Esophagus squamous epithelium (tissue), 5 donors: ENCODE measurements at regions not wholly inside any gene's neighbourhood (a gene's known extent, or its start where the extent isn't known, plus 50 kb on each side); places are given as distances from the start of the nearest gene placed in this dataset.

ENCODE experiments used
- DNase-seq: peaks from one replicate; lab custom pipeline; 2025; lab: John Stamatoyannopoulos, UW
- H3K27ac ChIP-seq, 4 donors: fragments of 200-600 bp; sonication (generic); one replicate each; pipeline ENCODE4 v1.5.1; 2016 to 2019; ENCODE audit warnings: mild to moderate bottlenecking in 1 of 4
- H3K27me3 ChIP-seq, 4 donors: fragments of 200-600 bp; sonication (generic); 1 replicate in 3 of 4; 2 replicates in 1 of 4; pipeline versions ENCODE4 v1.5.1 to v1.6.0; 2017 to 2021; ENCODE audit warnings: antibody characterized with exemption in 1 of 4
- H3K36me3 ChIP-seq, 3 donors: fragments of 200-600 bp; sonication (generic); one replicate each; pipeline ENCODE4 v1.5.1; 2016 to 2019
- H3K4me1 ChIP-seq, 3 donors: fragments of 200-600 bp; sonication (generic); one replicate each; pipeline ENCODE4 v1.5.1; 2017 to 2019
- H3K4me3 ChIP-seq, 4 donors: fragments of 200-600 bp; sonication (generic); 1 replicate in 3 of 4; 2 replicates in 1 of 4; pipeline ENCODE4 v1.5.1; 2016 to 2019; ENCODE audit warnings: mild to moderate bottlenecking in 2 of 4, moderate library complexity in 1 of 4
- H3K9me3 ChIP-seq, 3 donors: fragments of 200-600 bp; sonication (generic); one replicate each; pipeline ENCODE4 v1.5.1; 2016 to 2019
- CTCF ChIP-seq, 6 experiments: fragments of 450-650 bp in 4 of 6; fragments of 200-600 bp in 2 of 6; sonication (generic) in 2 of 6; IDR thresholded peaks; one replicate each; pipeline ENCODE4 v1.5.1; 2016 to 2019; ENCODE audit warnings: antibody characterized with exemption in 6 of 6, mild to moderate bottlenecking in 4 of 6, moderate library complexity in 4 of 6
- POLR2A ChIP-seq, 4 donors: fragments of 450-650 bp; IDR thresholded peaks; one replicate each; pipeline ENCODE4 v1.6.1; 2017; ENCODE audit warnings: antibody characterized with exemption in 4 of 4, mild to moderate bottlenecking in 4 of 4, moderate library complexity in 3 of 4
- WGBS, 2 donors: methylation state at CpG; one replicate each; pipeline ENCODE4 v1.1.5; 2018; 5-methylcytosine and 5-hydroxymethylcytosine counted together
- intact Hi-C: fragments of 100-400 bp; cut with DNase I; formaldehyde crosslinking; loops from one replicate; pipeline ENCODE4 v1.15.0; 2022
- donor health status: DM: yes; HTN: yes; CAD: no.

- Histone ChIP-seq H3K27me3 (no peaks in the 10 kb centered on the region), H3K4me3 (no peak overlapping the region), H3K27ac (no peak overlapping the region), H3K36me3 (no peaks in the 10 kb centered on the region), H3K4me1 (no peaks in the 10 kb centered on the region), H3K9me3 (peaks cover 0 to 3% (median 0%) of the 10 kb centered on the region in 3 donors)
- no peak for DNase-seq
- intact Hi-C loops = no loop called here
- TF ChIP-seq CTCF (IDR thresholded peaks at IDR 0.05) (no peak), POLR2A (IDR thresholded peaks at IDR 0.05) (no peak)
- WGBS, 2 donors = 72% methylated on average over 4 of the region's 4 CpGs
Measured at GRCh38 chr1:191261111-191261510, 783.4 kb upstream of the BRINP3 start.

GRCh38 chr1:191279266-191279800, 801.7 kb upstream of the BRINP3 start:
- Histone ChIP-seq H3K27me3 (no peaks in the 10 kb centered on the region), H3K36me3 (no peaks in the 10 kb centered on the region), H3K4me3 (no peak overlapping the region), H3K27ac (no peak overlapping the region), H3K4me1 (no peaks in the 10 kb centered on the region), H3K9me3 (peaks cover 0 to 10% (median 6%) of the 10 kb centered on the region in 3 donors)
- DNase-seq = no peak
- TF ChIP-seq CTCF (IDR thresholded peaks at IDR 0.05) (no peak), POLR2A (IDR thresholded peaks at IDR 0.05) (no peak)
- intact Hi-C loops = no loop called here
- WGBS, 2 donors = 66 to 68% methylated on average over 2 of the region's 2 CpGs

- Histone ChIP-seq H3K4me3 (no peak overlapping the region), H3K27ac (no peak overlapping the region), H3K27me3 (no peaks in the 10 kb centered on the region), H3K4me1 (no peaks in the 10 kb centered on the region), H3K36me3 (no peaks in the 10 kb centered on the region), H3K9me3 (peaks cover 0 to 10% (median 6%) of the 10 kb centered on the region in 3 donors)
- intact Hi-C loops = no loop called here
- no peak for TF ChIP-seq CTCF (IDR thresholded peaks at IDR 0.05)
- TF ChIP-seq POLR2A (IDR thresholded peaks at IDR 0.05) = no peak
- DNase-seq = no peak
Measured at GRCh38 chr1:191284175-191284574, 806.5 kb upstream of the BRINP3 start.

- 29 to 30% methylated on average over 4 of the region's 4 CpGs for whole genome bisulfite sequencing, 2 donors
- Histone ChIP-seq H3K4me1 (no peaks in the 10 kb centered on the region), H3K27me3 (no peaks in the 10 kb centered on the region), H3K9me3 (no peaks in the 10 kb centered on the region), H3K27ac (no peak overlapping the region), H3K36me3 (no peaks in the 10 kb centered on the region), H3K4me3 (no peak overlapping the region)
- no peak for DNase-seq
- TF ChIP-seq CTCF (IDR thresholded peaks at IDR 0.05) (no peak), POLR2A (IDR thresholded peaks at IDR 0.05) (no peak)
- intact Hi-C loops = no loop called here
Measured at GRCh38 chr1:191290441-191290840, 812.8 kb upstream of the BRINP3 start.

GRCh38 chr1:191305370-191305769, 827.7 kb upstream of the BRINP3 start:
- intact Hi-C loops = no loop called here
- no peak for DNase-seq
- no peak overlapping the region for H3K4me3 ChIP-seq
- H3K27me3 ChIP-seq = no peaks in the 10 kb centered on the region
- no peaks in the 10 kb centered on the region for H3K4me1 ChIP-seq
- no peak overlapping the region for H3K27ac ChIP-seq
- TF ChIP-seq POLR2A (IDR thresholded peaks at IDR 0.05) (no peak), CTCF (IDR thresholded peaks at IDR 0.05) (no peak)
- WGBS, 2 donors = 64 to 76% methylated on average over 1 of the region's 1 CpG
- no peaks in the 10 kb centered on the region for H3K9me3 ChIP-seq
- H3K36me3 ChIP-seq = no peaks in the 10 kb centered on the region
